GM21447 (cell line): ENCODE measurements at regions not wholly inside any gene's neighbourhood (a gene's known extent, or its start where the extent isn't known, plus 50 kb on each side); places are given as distances from the start of the nearest gene placed in this dataset.

Source experiments
- ATAC-seq: cut with Tn5 transposase; IDR thresholded peaks from one replicate; pipeline ENCODE4 v1.9.1; 2021; ENCODE audit not compliant: unreplicated experiment

- ATAC-seq: no peak
Observed at GRCh38 chr9:515665-516064, 301.0 kb downstream of the DOCK8 start.

GRCh38 chr9:517993-518392, 303.3 kb downstream of the DOCK8 start:
- no peak for ATAC-seq

- no peak for ATAC-seq
Observed at GRCh38 chr9:518540-518939, 303.9 kb downstream of the DOCK8 start.

GRCh38 chr9:519579-519978, 304.9 kb downstream of the DOCK8 start:
- no peak for ATAC-seq

- ATAC-seq: no peak
Observed at GRCh38 chr9:520302-520701, 305.6 kb downstream of the DOCK8 start.

- no peak for ATAC-seq
Observed at GRCh38 chr9:522190-522589, 307.5 kb downstream of the DOCK8 start.

GRCh38 chr9:522658-523057, 308.0 kb downstream of the DOCK8 start:
- no peak for ATAC-seq

GRCh38 chr9:523444-523843, 308.8 kb downstream of the DOCK8 start:
- ATAC-seq: no peak

GRCh38 chr9:524008-524407, 309.3 kb downstream of the DOCK8 start:
- ATAC-seq: no peak

GRCh38 chr9:526904-527591, 312.4 kb downstream of the DOCK8 start:
- peak; percentile 53 for ATAC-seq

GRCh38 chr9:529731-530130, 311.8 kb upstream of the DMRT1 start:
- ATAC-seq: no peak

GRCh38 chr9:530681-531080, 310.8 kb upstream of the DMRT1 start:
- no peak for ATAC-seq

GRCh38 chr9:532707-533106, 308.8 kb upstream of the DMRT1 start:
- no peak for ATAC-seq

GRCh38 chr9:534886-535285, 306.6 kb upstream of the DMRT1 start:
- no peak for ATAC-seq

GRCh38 chr9:535356-535755, 306.1 kb upstream of the DMRT1 start:
- no peak for ATAC-seq

GRCh38 chr9:536597-537511, 304.6 kb upstream of the DMRT1 start:
- ATAC-seq: no peak

GRCh38 chr9:543478-543877, 298.0 kb upstream of the DMRT1 start:
- no peak for ATAC-seq

- ATAC-seq: no peak
Observed at GRCh38 chr9:545480-545879, 296.0 kb upstream of the DMRT1 start.

GRCh38 chr9:546235-546634, 295.3 kb upstream of the DMRT1 start:
- no peak for ATAC-seq

GRCh38 chr9:546797-547223, 294.7 kb upstream of the DMRT1 start:
- no peak for ATAC-seq

GRCh38 chr9:547314-547713, 294.2 kb upstream of the DMRT1 start:
- ATAC-seq: no peak

GRCh38 chr9:549455-549997, 292.0 kb upstream of the DMRT1 start:
- no peak for ATAC-seq
